Loucy (cell line): ENCODE measurements at regions not wholly inside any gene's neighbourhood (a gene's known extent, or its start where the extent isn't known, plus 50 kb on each side); places are given as distances from the start of the nearest gene placed in this dataset.

ENCODE experiments used
- CTCF ChIP-seq: fragments of 200-600 bp; sonication (generic); conservative IDR thresholded peaks from 2 replicates; pipeline ENCODE4 v1.5.1; 2014; ENCODE audit warnings: mild to moderate bottlenecking, antibody characterized with exemption, low read length
- EZH2phosphoT487 ChIP-seq: fragments of 200-600 bp; IDR thresholded peaks from 2 replicates; pipeline ENCODE4 v1.6.1; 2018; ENCODE audit warnings: antibody characterized with exemption, mild to moderate bottlenecking, moderate library complexity, borderline replicate concordance

- TF ChIP-seq CTCF (no peak), EZH2phosphoT487 (no peak)
Observed at GRCh38 chr15:31537770-31538592, 211.3 kb downstream of the KLF13 start.
